HG02759 (cell line): ENCODE measurements at regions not wholly inside any gene's neighbourhood (a gene's known extent, or its start where the extent isn't known, plus 50 kb on each side); places are given as distances from the start of the nearest gene placed in this dataset.
"Not testable (repeated sequence)": the region's sequence is repeated elsewhere in the genome, so short reads cannot be mapped to it uniquely, and the experiment has no call there.

Source experiments
- ATAC-seq: cut with Tn5 transposase; IDR thresholded peaks from one replicate; pipeline ENCODE4 v1.9.1; 2021; ENCODE audit warnings: mild to moderate bottlenecking, moderate library complexity; ENCODE audit not compliant: unreplicated experiment

DNA sequence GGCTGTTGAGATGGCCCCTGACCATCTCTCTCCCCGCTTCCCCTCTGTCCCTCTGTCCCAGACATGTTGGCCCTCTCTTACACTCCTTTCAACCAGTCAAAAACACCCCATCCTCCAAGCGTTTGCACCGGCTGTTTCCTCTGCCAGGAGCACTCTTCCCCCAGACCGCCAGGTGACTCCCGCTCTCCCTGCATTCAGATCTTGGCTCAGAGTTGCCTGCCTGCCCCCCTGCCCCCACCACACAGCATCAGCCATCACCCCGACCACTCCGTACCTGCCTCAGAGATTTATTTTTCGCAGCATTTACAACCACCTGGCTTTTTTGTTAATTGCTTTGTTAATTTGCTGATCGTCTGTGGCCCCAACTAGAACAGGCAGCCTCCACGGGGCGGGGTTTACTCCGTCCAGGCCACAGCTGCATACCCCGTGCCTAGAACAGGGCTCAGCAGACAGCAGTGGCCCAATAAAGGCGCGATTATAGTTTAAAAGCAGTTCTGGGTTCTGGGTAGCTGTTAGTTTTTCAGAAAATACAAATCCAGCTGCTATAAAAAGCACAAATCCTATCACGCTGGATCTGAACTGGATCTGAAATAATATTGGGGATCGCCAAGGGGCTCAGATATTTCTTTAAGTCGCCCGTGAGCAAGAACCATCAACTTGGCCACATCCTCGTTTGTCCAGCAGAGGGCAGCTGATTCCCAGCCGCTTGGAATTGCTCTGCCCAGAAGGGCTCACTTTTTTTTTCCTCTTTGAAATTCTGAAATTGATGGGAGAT lies 173.6 kb downstream of the IRF8 start:
- ATAC-seq, result no peak

DNA sequence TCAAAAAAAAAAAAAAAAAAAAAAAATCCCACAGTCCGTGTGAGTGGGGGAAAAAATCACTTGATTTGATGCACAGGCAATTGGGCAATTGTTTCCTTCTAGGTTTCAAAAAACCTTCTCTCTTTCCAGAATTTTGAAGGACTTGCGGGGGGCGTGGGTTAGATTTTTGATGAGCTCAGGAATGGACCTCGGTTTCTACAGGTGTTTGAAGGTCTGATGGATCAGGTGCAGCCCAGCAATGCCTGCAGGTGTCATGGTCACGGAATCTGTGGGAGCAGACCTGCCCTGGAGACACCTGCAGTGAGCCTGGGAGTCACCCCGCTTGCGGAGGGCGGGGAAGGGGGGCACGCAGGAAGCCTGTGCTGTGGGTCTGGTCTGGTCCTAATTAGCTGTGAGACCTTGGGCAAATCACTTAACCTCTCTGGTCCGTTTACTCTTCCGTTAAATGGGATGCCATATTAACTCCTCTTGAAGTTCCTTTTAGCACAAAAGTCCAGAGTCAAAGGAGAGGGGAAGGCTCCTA lies 174.2 kb downstream of the IRF8 start:
- ATAC-seq, result no peak

DNA sequence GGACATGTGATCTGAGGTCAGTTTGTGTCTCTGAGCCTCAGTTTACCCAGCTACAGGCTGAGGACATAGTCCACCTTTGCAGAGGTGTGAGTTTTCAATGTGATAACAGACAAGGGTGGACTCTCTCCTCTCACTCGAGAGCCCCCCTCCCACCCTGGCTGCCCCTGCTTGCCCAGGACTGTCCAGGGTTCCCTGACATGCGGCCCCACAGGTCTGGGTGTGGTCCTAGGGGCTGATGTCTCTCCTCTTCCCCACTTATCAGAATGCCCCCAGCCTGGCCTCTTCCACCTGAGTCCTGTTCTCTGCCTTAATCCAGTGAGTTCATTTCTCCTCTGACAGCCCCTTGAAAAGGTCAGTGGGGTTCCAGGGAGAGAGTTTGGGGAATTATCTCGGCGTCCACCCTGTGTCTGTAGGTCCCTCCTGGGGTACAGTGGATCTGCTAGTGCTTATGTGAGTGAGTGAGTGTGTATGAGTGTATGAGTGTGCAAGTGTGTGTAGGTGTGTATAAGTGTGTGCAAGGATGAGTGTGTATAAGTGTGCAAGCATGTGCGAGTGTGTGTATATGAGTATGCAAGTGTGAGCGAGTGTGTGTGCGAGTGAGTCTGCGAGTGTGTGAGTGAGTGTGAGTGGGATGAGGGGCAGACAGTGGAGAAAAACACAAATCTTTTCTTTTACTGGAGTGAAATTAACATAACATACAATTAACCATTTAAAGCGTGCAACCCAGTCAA lies 175.0 kb downstream of the IRF8 start:
- ATAC-seq, result no peak

DNA sequence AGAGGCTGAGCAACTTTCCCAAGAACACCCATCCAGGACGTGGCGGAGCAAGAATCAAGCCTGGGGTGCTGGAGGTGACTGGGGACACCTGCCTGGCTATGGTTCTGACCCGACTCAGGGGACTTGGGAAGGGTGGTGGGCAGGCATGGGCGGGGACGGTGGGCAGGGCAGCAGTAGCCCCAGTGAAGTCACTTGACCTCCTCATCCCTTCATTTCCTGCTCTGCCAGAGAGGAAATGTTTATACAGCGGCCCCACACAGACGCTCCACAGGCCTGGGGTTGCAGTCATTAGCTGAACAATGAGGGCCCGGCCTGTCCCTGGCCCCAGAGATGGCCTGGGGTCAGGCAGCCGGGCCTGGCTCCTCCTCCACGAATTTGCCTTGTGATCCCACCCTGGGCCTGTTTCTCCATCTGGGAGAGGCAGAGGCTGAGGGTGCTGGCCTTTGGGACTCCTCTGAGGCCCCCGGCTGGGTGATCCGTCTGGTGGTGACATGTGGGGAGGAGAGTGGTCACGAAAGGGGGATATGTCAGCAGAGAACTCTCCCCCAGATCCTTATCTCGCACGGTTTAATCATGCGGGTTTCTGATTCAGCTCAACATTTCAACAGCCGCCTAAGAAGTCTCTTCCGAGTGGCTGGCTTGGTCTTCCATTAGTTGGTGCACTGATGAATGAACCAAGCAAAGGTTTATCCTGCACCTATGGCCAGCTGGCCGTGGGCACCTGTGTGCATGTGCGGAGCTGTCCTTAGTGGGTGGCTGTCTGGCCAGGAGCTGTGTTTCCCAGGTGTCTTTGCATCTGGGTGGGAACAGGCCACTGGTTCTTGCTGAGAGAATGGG lies 175.9 kb downstream of the IRF8 start:
- ATAC-seq, result no peak

DNA sequence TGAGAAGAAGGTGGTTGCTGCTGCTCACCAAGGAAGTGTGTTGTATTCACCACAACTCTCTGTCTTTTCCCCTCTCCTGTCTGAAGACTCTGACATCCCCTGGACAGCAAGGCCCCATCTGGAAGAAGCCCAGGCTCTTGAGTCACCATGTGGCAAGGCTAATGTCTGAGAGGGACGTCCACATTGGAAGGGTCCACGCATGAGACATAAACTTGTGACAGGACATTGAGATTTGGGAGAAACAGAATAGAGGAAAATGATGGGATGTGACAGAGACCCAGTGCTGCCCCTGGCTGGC lies 176.5 kb downstream of the IRF8 start:
- no peak for ATAC-seq

DNA sequence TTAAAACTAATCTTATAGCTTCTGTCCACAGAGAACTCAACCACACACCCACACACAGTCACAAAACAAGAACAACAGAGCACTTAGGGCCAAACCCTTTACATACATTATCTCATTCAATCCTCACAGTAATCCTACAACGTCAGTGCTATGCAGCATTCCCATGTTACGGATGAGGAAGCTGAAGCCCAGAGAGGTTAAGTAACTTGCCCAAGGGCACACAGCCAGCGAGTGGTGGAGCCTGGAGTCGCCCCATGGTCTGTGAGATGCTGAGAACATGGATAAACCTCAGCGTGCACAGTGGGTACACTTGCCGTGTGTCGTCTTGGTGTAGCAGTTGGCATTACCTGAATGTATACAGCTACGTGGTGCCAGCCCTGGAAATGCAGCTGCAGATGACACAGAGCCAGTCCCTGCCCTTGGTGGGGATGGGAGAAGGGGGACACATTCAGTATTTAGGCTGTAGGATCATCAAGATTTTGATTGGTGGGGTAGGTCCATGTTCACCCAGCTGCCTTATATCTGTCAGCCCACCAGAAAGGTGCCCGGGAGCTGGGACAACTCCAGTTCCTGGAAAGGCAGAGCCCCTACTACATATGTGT lies 177.0 kb downstream of the IRF8 start:
- no peak for ATAC-seq

DNA sequence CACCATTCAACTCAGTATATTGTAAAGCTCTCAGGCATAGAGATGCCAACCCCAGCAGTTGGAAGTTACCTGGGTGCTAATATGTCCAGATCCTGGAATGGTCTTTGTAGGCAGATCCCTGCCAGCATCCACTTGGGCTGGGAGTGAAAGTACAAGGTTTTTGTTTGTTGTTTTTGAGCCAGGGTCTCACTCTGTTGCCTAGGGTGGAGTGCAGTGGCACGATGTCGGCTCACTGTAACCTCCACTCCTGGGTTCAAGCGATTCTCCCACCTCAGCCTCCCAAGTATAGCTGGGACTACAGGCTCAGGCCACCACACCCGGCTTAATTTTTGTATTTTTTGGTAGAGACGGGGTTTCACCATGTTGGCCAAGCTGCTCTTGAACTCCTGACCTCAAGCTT lies 177.6 kb downstream of the IRF8 start:
- ATAC-seq, result no peak

DNA sequence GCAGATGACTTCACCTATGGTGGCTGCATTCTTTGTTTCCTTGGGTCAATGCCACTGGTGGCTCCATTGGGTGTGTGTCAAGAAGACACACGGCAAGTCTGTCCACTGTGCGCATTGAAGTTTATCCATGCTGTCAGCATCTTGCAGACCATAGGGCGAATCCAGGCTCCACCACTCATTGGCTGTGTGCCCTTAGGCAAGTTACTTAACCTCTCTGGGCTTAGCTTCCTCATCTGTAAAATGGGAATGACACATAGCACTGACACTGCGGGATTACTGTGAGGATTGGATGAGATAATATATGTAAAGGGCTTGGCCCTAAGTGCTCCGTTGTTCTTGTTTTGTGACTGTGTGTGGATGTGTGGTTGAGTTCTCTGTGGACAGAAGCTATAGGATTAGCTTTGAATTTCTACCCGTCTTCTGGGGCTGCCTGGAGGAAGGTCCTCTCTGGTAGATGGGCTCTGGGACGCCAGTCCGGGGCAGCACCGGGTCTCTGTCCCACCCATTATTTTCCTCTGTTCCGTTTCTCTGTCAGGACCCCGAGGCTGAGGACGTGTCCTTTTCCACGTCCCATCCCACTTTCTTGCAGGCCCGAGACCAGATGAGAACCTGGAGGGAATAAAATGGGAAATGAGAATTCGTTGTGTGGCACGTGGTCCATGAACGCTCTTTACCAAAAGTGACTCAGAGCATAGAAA lies 178.4 kb downstream of the IRF8 start:
- ATAC-seq, result no peak

DNA sequence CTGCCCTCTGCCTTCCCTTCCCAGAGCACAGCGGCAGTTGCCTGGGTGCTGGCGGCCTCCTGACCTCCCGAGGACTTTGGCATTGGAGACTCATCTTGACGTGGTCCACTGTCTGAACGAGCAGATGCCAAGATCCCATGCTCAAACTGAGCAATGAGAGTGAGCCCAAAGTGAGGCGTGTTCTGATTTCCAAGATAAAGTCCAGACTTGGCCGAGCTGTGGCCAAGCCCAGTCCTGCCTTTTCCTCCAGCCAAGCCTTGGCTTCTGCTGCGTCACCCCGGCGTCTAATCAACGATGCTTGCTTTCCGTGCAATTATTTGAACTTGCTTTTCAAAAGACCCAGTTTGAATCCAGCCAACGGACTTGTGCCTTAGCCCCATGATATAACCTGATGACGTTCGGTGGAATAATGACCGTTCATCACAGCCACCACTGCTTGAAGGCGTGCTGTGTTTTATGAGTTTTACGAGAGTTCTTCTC lies 179.2 kb downstream of the IRF8 start:
- ATAC-seq, result no peak

DNA sequence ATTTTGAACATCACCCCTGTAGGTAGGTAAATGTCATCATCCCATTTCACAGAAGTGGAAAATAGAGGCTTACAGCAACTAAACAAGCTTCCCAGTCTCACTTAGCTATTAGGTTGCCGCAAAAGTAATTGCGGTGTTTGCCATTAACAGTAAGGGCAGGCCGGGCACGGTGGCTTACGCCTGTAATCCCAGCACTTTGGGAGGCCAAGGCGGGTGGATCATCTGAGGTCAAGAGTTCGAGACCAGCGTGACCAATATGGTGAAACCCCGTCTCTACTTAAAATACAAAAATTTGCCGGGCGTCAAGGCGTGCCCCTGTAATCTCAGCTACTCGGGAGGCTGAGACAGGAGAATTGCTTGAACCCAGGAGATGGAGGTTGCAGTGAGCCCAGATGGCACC lies 179.7 kb downstream of the IRF8 start:
- ATAC-seq, result not testable (repeated sequence)

DNA sequence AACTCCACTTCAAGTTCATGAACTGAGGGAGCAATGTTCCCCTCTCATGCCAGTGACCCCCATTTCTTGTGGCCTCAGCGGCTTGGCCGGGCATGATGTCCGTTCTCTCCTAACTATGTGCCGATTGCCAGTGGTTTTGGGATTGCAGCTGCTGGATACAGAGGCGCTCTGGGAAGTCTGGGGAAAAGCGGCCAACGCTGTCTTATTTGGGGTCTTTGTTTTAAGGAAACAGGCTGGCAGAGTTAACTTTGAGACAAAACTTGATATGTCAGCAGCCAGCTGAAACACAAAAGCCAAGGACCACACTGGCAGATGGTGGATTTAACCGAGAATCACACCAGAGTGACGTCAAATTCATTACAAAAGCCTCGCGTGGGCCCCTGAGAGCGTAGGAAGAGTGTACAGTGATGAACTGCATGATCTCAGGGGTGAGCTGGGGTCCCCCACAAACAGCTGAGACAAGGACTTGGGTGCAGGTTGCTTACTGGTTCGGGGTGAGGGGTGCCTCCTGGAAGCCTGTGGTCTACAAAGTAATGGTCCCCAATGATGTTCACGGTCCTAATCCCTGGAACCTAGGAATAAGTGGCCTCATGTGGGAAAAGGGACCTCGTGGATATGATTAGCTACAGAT lies 180.4 kb downstream of the IRF8 start:
- no peak for ATAC-seq

DNA sequence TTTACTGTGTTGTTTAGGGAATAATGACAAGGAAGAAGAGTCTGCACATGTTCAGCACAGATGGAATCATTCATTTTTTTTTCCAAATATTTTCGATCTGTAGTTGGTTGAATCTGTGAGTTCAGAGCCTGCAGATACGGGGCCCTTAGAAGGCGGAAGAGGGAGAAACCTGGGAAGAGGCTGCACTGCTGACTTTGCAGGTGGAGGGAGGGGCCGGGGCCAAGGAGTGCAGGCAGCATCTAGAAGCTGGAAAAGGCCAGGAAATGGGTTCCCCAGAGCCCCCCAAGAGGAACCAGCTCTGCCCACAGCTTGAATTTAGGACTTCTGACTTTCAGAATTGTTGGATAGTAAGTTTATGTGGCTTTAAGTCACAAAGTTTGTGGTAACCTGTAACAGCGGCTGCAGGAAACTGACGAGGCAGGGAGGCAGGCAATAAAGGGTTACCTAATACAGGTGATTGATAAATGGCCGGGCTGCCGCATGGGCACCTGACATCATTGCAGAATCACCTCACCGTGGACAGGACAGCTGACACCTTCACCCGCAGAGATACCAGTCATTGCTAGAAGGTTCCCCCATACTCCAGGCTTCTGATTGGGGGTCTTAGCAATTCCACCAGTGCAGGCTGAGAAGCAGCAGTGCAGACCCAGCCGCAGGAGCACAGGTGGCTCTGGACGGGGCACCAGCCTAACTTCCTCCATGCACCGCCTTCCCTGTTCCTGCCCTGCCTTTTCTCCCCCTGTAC lies 181.3 kb downstream of the IRF8 start:
- ATAC-seq, result no peak

DNA sequence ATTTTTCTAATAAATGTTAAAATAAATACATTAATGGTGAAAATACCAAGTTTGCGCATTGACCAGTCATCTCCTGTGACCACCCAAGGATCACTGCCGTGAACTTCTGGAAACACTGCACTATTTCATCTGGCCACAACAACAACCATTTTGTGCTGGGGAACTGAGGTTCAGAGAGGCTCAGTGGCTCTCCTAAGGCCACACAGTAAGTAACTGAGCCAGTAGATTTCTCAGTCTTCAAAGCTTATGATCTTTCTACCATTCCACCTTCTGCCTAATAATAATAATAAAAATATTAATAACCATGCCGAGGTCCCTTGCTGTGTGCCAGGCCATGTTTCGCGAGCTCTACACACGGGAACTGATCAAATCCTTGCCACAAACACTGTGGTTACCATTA lies 182.0 kb downstream of the IRF8 start:
- ATAC-seq, result no peak

DNA sequence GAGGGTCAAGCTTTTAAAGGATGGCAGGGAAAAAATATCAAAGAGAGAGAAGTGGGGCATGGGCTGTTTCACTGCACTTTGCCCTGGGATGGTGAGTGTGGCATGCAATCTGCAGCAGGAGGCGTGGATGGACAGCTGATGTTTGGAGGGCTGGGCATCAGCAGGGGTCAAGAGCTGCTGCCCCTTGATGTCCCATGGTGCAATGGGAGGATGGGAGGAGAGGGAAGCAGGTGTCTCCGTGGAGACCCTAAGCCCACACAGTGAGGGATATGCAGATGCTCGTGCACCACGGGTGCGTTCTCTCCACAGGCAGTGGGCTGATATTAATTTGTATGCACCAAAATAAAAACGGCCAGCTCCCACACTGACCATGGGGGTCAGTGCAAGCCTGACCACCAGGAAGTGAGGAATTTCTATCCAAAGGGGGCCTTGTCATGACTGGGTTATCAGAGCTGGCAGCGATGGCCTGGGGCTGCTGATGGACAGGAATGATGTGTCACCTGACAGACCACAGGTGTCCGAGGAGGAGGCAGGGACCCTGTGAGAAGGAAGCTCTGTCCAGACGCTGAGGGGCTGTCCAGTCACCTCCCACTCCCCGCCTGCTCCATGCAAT lies 183.6 kb downstream of the IRF8 start:
- no peak for ATAC-seq

DNA sequence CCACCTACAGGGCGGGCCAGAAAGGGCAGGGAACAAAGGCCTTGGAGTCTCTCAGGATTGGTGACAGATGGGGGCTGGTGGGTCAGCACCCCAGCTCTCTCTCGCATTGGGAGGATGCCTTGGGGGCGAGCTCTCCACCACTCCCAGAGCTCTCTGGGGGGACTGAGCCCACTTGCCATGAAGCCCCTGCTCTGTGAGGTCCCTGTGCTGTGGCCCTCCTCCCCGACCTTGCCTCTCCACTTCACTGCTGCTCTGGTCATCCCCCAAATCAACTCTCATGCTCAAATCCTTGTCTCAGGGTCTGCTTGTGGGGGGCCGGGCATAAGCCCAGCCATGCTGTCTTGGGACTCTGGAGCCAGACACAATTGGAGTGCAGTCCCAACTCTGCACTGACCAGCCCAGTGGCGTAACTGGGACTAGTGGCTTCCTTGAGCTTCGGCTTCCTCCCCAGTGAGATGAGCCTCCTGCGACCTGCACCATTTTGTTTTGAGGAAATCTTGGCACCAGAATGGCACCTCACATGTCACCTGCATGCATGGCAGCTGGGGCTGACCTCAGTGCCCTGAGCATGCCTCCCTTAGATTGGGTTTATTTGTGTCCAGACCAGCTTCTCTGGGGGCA lies 184.5 kb downstream of the IRF8 start:
- no peak for ATAC-seq

DNA sequence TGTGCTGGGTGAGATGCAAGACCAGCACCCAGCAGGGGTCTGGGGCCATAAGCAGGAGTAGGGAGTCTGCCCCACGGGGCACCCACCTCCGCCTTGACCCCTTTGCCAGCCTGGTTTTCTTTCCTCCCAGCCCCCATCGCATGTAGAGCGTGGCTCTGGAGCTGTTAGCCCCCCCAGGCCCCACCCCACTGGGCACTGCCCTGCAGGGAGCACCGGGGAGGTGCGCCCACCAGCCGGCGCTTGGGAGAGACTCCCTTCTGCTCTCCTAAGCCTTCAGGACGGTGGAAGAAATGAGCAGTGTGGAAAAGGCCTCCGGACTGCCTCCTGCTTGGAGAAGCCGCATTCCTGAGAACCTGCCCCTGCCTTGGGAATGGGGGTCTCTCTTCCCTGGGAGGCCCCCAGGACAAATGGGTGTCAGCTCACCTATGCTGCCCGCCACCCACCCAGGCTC lies 186.2 kb downstream of the IRF8 start:
- no peak for ATAC-seq

DNA sequence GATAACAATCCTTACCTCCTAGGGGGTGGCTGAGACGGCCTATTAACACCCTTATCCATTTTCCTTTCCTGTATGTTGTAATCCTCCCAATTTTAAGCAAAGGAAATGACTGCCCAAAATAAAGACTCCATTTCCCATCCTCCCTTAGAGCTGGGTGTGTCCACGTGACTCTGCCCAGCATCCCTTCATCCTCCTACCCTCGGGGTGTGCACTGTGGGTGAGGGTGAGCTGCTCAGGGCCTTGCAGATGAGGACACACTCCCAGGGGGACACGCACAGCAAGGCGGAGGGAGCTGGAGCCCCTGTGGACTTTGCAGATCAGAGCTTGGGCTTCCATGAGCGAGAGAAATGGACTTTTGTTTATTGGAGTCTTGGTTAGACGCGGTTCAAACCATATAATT lies 186.8 kb downstream of the IRF8 start:
- ATAC-seq, result no peak

DNA sequence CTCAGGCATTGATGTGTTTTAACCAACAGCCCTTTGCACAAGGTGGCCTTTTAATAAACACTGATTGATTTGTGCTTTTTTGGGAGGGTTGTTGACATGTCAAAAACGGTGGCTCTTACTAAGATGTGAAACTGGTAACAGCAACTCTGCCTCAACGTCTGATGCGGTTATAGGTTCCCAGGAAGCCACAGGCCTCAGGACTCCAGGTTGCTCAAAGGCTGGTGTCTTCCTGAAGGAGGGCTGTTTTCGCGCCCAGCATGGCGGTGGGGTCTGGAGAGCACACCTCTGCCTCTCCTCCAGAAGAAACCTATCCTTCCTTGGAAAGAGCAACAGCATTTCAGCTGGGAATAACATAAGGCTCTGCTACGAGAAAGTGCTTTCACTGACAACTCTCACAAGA lies 187.5 kb downstream of the IRF8 start:
- no peak for ATAC-seq
